ENCODE measurements at regions not wholly inside any gene's neighbourhood (a gene's known extent, or its start where the extent isn't known, plus 50 kb on each side); places are given as distances from the start of the nearest gene placed in this dataset.
"Not testable (repeated sequence)": the region's sequence is repeated elsewhere in the genome, so short reads cannot be mapped to it uniquely, and the experiment has no call there.

DNA sequence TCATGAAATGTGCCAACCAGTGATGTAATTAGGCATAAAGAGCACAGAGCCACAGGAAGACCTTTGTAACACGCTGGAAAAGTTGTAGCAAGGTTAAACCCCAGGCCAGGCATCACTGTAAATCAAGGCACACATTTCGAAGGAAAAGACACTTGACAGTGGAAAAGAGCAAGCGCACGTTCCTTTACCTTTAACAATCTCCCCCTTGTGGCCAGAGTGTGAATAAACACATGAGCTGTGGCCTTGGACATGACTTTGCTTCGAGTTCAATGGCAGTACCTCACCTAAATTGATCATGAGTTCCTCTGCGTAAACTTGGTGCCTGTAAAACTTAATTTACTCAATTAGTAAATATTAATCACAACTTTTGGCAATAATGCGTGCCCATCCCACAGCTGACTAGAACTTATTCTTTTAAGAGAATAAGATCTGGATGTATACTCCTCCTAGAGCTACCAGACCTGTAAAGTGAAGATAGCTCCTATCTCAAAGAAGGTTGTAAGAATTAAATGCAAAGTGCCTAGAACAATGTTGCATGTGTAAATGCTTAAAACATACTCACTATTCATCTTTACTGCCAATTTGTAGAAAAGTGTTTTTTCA is 757.0 kb upstream of the NECTIN3 start:
- DNase-seq (ENCODE audit: low read depth) = peak; percentile 64
- TF ChIP-seq, protein P1, sequence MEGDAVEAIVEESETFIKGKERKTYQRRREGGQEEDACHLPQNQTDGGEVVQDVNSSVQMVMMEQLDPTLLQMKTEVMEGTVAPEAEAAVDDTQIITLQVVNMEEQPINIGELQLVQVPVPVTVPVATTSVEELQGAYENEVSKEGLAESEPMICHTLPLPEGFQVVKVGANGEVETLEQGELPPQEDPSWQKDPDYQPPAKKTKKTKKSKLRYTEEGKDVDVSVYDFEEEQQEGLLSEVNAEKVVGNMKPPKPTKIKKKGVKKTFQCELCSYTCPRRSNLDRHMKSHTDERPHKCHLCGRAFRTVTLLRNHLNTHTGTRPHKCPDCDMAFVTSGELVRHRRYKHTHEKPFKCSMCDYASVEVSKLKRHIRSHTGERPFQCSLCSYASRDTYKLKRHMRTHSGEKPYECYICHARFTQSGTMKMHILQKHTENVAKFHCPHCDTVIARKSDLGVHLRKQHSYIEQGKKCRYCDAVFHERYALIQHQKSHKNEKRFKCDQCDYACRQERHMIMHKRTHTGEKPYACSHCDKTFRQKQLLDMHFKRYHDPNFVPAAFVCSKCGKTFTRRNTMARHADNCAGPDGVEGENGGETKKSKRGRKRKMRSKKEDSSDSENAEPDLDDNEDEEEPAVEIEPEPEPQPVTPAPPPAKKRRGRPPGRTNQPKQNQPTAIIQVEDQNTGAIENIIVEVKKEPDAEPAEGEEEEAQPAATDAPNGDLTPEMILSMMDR (IDR thresholded peaks at IDR 0.05; ENCODE audit: insufficient read depth, low read depth, low read length, missing control alignments) = peak; percentile 74
- no peak overlapping the region for H3K4me3 ChIP-seq (ENCODE audit: low read depth, low read length)

DNA sequence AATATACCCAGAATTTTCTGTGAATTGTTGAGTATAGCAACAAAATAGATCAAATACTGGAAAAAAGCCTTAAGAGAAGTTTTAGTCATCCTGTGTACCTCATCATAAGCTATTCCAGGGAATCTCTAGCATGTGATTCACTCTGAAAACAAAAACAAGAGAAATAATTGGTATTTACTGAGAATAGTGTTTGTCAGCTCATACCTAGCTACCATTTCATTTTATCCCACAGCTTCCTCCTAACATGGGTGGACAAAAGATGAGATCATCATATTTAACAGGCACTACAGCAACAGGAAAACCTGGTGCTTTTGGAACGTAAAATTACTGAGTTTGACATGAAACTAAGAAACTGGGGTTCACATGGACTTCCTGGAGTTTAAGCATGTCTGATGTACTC is 753.5 kb upstream of the NECTIN3 start:
- TF ChIP-seq, protein P1 (IDR thresholded peaks at IDR 0.05; ENCODE audit: insufficient read depth, low read depth, low read length, missing control alignments) = no peak
- H3K4me3 ChIP-seq (ENCODE audit: low read depth, low read length) = no peak overlapping the region
- no peak for DNase-seq (ENCODE audit: low read depth)

DNA sequence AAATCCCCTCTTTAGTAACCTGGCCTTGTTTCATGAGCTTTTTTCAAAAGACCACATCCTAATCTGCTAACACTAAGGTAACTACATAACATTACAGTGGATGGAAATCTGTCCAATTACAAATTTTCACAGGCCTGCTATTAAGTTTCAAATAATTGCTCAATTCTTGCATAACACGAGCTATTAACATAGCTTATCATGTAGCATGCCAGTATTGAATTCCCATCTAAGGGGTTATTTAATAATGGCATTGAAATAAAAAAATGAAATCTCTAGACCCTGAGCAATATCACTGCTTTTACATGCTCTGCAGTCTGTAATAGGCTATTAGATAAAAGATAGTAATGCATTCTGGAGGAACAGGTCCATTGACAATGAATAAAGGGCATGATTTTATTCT is 748.3 kb upstream of the NECTIN3 start:
- no peak overlapping the region for H3K4me3 ChIP-seq (ENCODE audit: low read depth, low read length)
- no peak for DNase-seq (ENCODE audit: low read depth)
- TF ChIP-seq, protein P1 (IDR thresholded peaks at IDR 0.05; ENCODE audit: insufficient read depth, low read depth, low read length, missing control alignments) = no peak

DNA sequence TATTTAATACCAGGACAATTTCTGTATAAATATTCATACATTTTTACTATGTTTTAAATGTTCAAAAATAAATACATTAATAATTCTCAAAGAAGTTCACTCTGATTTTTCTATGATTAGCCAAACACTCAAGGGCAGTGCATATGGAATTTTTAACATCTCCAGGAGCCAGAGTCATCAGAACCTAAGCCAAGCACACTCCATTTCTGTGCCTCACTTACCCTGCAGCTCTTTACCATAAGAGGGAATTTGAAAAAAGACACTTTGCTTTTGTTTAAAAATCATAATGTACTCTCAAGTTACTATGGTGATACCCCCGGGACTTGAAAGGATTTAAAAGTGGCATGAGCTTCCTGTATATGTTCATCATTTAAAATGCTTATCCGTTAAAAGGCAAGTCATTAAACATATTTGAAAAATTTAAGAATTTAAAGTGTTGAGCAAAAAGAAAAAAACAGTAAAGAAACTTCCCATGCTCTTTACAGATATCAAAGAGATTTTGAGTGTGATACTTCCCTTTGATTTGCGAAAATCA is 747.4 kb upstream of the NECTIN3 start:
- no peak for DNase-seq (ENCODE audit: low read depth)
- TF ChIP-seq, protein P1 (IDR thresholded peaks at IDR 0.05; ENCODE audit: insufficient read depth, low read depth, low read length, missing control alignments) = no peak
- no peak overlapping the region for H3K4me3 ChIP-seq (ENCODE audit: low read depth, low read length)

DNA sequence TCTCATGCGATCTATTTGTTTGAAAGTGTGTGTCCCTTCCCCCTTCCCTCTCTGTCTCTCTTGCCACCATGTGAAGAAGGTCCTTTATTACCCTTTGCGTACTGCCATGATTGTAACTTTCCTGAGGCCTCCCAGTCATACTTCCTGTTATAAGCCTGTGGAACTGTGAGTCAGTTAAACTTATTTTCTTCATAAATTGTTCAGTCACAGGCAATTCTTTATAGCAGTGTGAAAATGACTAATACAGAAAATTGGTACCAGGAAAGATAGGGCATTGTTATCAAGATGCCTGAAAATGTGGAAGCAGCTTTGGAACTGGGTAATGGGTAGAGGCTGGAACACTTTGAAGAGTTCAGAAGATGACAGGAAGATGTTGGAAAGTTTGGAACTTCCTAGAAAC is 743.7 kb upstream of the NECTIN3 start:
- no peak for DNase-seq (ENCODE audit: low read depth)

DNA sequence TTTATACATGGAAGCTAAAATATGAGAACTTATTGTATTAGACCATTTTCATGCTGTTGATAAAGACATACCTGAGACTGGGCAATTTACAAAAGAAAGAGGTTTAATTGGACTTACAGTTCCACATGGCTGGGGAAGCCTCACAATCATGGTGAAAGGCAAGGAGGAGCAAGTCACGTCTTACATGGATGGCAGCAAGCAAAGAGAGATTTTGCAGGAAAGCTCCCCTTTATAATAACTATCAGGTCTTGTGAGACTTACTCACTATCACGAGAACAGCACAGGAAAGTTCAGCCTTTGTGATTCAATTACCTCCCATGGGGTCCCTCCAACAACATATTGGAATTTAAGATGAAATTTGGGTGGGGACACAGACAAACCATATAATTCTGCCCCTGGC is 740.1 kb upstream of the NECTIN3 start:
- H3K4me3 ChIP-seq (ENCODE audit: low read depth, low read length); DNase-seq (ENCODE audit: low read depth): not testable (repeated sequence)

More for the DNA sequence above, 743.7 kb upstream of the NECTIN3 start:
- H3K4me3 ChIP-seq (ENCODE audit: low read depth, low read length) = no peak overlapping the region
- TF ChIP-seq, protein P1 (IDR thresholded peaks at IDR 0.05; ENCODE audit: insufficient read depth, low read depth, low read length, missing control alignments) = no peak

DNA sequence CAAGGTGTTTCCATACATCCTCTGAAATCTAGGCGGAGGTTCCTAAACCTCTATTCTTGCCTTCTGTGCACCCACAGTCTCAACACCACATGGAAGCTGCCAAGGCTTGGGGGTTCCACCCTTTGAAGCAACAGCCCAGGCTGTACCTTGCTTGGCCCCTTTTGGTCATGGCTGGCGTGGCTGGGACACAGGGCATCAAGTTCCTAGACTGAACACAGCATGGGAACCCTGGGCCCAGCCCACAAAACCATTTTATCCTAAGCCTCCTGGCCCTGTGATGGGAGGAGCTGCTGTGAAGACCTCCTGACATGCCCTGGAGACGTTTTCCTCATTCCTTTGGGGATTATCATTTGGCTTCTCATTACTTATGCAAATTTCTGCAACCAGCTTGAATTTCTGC is 739.0 kb upstream of the NECTIN3 start:
- no peak overlapping the region for H3K4me3 ChIP-seq (ENCODE audit: low read depth, low read length)
- TF ChIP-seq, protein P1 (IDR thresholded peaks at IDR 0.05; ENCODE audit: insufficient read depth, low read depth, low read length, missing control alignments) = no peak
- no peak for DNase-seq (ENCODE audit: low read depth)
